Spleen (tissue), 11 donors: ENCODE measurements at regions not wholly inside any gene's neighbourhood (a gene's known extent, or its start where the extent isn't known, plus 50 kb on each side); places are given as distances from the start of the nearest gene placed in this dataset.

ENCODE experiments used
- DNase-seq: peaks from one replicate; pipeline ENCODE4 v3.0.0-alpha.2; 2020
- H3K27ac ChIP-seq, 8 donors: fragments of 200-600 bp; sonication (generic) in 7 of 8; 1 replicate in 4 of 8; 2 replicates in 4 of 8; pipeline versions ENCODE4 v1.5.0 to v1.8.0; 2016 to 2021; ENCODE audit warnings: inconsistent platforms in 4 of 8, mild to moderate bottlenecking in 4 of 8, moderate library complexity in 1 of 8
- H3K27me3 ChIP-seq, 7 donors: fragments of 200-600 bp; sonication (generic) in 6 of 7; replicated peaks in 1 of 7; 1 replicate in 4 of 7; 2 replicates in 3 of 7; pipeline versions ENCODE4 v1.5.0 to v1.8.0; 2016 to 2021; ENCODE audit warnings: inconsistent platforms in 3 of 7, mild to moderate bottlenecking in 1 of 7
- H3K36me3 ChIP-seq, 6 donors: fragments of 200-600 bp; sonication (generic) in 5 of 6; 1 replicate in 4 of 6; 2 replicates in 2 of 6; pipeline versions ENCODE4 v1.5.0 to v1.8.0; 2016 to 2021; ENCODE audit warnings: inconsistent platforms in 2 of 6
- H3K4me1 ChIP-seq, 6 donors: fragments of 200-600 bp; sonication (generic) in 5 of 6; 1 replicate in 3 of 6; 2 replicates in 3 of 6; pipeline versions ENCODE4 v1.5.0 to v1.8.0; 2016 to 2021; ENCODE audit warnings: inconsistent platforms in 3 of 6
- H3K4me3 ChIP-seq, 8 donors: fragments of 200-600 bp; sonication (generic) in 7 of 8; 1 replicate in 4 of 8; 2 replicates in 4 of 8; pipeline versions ENCODE4 v1.5.0 to v1.8.0; 2016 to 2021; ENCODE audit warnings: inconsistent platforms in 4 of 8, mild to moderate bottlenecking in 4 of 8, moderate library complexity in 2 of 8
- H3K9me3 ChIP-seq, 8 donors: fragments of 200-600 bp; sonication (generic) in 7 of 8; 1 replicate in 4 of 8; 2 replicates in 4 of 8; pipeline versions ENCODE4 v1.5.0 to v1.8.0; 2016 to 2021; ENCODE audit warnings: inconsistent platforms in 4 of 8
- POLR2A ChIP-seq, 3 donors: fragments of 450-650 bp; IDR thresholded peaks; one replicate each; pipeline ENCODE4 v1.5.1; 2017; ENCODE audit warnings: antibody characterized with exemption in 3 of 3, mild to moderate bottlenecking in 1 of 3
- POLR2AphosphoS5 ChIP-seq, 3 donors: sonication (generic); formaldehyde crosslinking; IDR thresholded peaks; one replicate each; pipeline ENCODE4 v1.5.1; 2017; ENCODE audit warnings: antibody characterized with exemption in 3 of 3
- WGBS, 5 donors: extraction: QIAGEN DNeasy Blood & Tissue Kit in 3 of 5; methylation state at CpG; one replicate each; pipeline versions ENCODE4 v1.1.5 to v1.1.7; 2013 to 2018; 5-methylcytosine and 5-hydroxymethylcytosine counted together
- intact Hi-C: fragments of 100-400 bp; cut with DNase I; formaldehyde crosslinking; loops from one replicate; pipeline ENCODE4 v1.15.0; 2023; ENCODE audit warnings: low total_unique reads
- TF ChIP-seq, protein P1 (sequence below), 11 experiments: fragments of 200-600 bp in 7 of 11; fragments of 450-650 bp in 4 of 11; sonication (generic) in 4 of 11; IDR thresholded peaks in 8 of 11; conservative IDR thresholded peaks in 3 of 11; 1 replicate in 7 of 11; 2 replicates in 4 of 11; pipeline versions ENCODE4 v1.4.0 to v1.8.0; 2016 to 2021; ENCODE audit warnings: antibody characterized with exemption in 11 of 11, inconsistent platforms in 4 of 11, mild to moderate bottlenecking in 1 of 11
- donor health status: healthy with polysubstance abuse.
- donor health status: DM: no; HTN: no; CAD: no; lungs with moderate emphysema.
- donor health status: DM: no; HTN: no; CAD: no.
- donor health status: Bipolar disorder and iron deficiency.
- donor health status: healthy.
- donor health status: DM: no; HTN: no; CAD: no.
- donor health status: DM: yes; HTN: yes; CAD: no.

GRCh38 chr2:145652036-145652435 lies 1132.1 kb upstream of the ZEB2 start:
- WGBS, 5 donors, result 80 to 93% (median 90%) methylated on average over 2 of the region's 2 CpGs
- intact Hi-C loops, result no loop called here
- Histone ChIP-seq H3K36me3 (no peaks in the 10 kb centered on the region), H3K27ac (no peak overlapping the region), H3K4me1 (no peaks in the 10 kb centered on the region), H3K9me3 (no peaks in the 10 kb centered on the region), H3K27me3 (no peaks in the 10 kb centered on the region), H3K4me3 (no peak overlapping the region)
- DNase-seq, result no peak
- no peak for TF ChIP-seq POLR2A (IDR thresholded peaks at IDR 0.05)
- TF ChIP-seq, protein P1, sequence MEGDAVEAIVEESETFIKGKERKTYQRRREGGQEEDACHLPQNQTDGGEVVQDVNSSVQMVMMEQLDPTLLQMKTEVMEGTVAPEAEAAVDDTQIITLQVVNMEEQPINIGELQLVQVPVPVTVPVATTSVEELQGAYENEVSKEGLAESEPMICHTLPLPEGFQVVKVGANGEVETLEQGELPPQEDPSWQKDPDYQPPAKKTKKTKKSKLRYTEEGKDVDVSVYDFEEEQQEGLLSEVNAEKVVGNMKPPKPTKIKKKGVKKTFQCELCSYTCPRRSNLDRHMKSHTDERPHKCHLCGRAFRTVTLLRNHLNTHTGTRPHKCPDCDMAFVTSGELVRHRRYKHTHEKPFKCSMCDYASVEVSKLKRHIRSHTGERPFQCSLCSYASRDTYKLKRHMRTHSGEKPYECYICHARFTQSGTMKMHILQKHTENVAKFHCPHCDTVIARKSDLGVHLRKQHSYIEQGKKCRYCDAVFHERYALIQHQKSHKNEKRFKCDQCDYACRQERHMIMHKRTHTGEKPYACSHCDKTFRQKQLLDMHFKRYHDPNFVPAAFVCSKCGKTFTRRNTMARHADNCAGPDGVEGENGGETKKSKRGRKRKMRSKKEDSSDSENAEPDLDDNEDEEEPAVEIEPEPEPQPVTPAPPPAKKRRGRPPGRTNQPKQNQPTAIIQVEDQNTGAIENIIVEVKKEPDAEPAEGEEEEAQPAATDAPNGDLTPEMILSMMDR (IDR thresholded peaks at IDR 0.05 in 8 of 11, conservative IDR thresholded peaks at IDR 0.05 in 3 of 11), result no peak
- no peak for TF ChIP-seq POLR2AphosphoS5 (IDR thresholded peaks at IDR 0.05)

DNA sequence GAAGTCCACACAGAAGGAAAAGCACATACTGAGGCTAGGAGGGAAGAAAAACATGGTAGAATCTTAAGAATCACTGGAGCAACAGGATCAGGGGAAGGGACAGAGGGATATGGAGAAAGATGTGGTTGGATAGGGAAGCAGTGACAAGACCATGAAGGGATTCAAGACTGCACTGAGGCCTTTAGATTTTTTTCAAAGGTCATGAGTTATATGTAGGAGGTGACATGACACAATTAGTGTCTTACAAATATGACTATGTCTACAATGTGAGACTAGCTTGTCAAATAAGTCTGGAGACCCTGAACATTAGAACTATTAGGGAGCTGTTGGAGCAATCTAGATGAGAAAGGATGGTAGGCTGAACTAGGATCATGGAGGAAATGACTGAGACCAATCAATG lies 1130.3 kb upstream of the ZEB2 start:
- Histone ChIP-seq H3K27ac (no peak overlapping the region), H3K36me3 (no peaks in the 10 kb centered on the region), H3K9me3 (no peaks in the 10 kb centered on the region), H3K4me3 (no peak overlapping the region), H3K4me1 (peaks cover 0 to 3% (median under 1%) of the 10 kb centered on the region in 6 donors), H3K27me3 (no peaks in the 10 kb centered on the region)
- no peak for DNase-seq
- no peak for TF ChIP-seq POLR2A (IDR thresholded peaks at IDR 0.05)
- TF ChIP-seq POLR2AphosphoS5 (IDR thresholded peaks at IDR 0.05), result no peak
- TF ChIP-seq, protein P1 (IDR thresholded peaks at IDR 0.05 in 8 of 11, conservative IDR thresholded peaks at IDR 0.05 in 3 of 11), result no peak
- intact Hi-C loops, result no loop called here

DNA sequence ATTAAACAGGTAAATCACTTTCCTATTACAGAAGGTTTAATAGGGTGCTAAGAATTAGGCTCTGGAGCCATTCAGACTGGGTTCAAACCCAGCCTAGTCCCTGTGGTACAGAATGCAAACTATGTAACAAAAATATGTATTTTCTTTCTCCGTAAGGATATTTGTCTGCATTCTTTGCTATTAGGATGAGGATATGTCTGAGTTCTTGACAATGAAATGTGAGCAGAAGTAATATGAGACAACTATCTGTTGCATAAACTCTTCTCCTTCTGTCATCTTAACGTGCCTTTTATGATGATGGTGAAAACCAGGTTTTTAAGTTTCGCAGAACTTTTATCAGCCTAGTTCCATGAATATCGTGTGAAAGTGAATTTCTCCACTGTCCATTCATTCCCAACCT lies 1129.1 kb upstream of the ZEB2 start:
- H3K27ac ChIP-seq, result no peak overlapping the region
- no peaks in the 10 kb centered on the region for H3K9me3 ChIP-seq
- no peaks in the 10 kb centered on the region for H3K27me3 ChIP-seq
- TF ChIP-seq POLR2AphosphoS5 (IDR thresholded peaks at IDR 0.05), result no peak
- no peak for TF ChIP-seq POLR2A (IDR thresholded peaks at IDR 0.05)
- TF ChIP-seq, protein P1 (IDR thresholded peaks at IDR 0.05 in 8 of 11, conservative IDR thresholded peaks at IDR 0.05 in 3 of 11), result no peak
- no peak for DNase-seq
- peaks cover 0 to 14% (median 8%) of the 10 kb centered on the region in 6 donors for H3K4me1 ChIP-seq
- no peaks in the 10 kb centered on the region for H3K36me3 ChIP-seq
- H3K4me3 ChIP-seq, result no peak overlapping the region
- intact Hi-C loops, result no loop called here
- WGBS, 5 donors, result 82 to 93% (median 90%) methylated on average over 4 of the region's 4 CpGs

DNA sequence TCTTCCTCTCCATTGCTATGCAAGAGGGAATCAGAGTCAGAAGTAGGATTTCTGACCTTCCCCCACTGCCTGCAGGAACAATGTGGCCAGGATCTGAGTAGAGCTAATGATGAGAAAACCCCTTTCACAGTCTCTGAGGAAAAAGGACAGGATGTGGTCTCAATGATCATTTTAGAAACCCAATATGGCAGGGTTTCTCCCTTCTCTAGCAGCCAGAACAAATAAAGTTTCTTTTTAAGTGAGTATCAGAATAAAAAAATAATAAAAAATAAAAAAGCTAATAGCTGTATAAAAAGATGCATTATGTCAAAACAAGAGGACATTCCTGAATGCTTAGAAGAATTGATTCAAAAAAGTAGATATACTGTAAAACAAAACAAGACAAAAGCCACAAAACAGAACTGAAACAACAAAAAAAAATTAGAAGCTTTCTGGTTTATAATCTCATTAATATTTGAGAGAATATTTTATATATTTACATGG lies 1124.9 kb upstream of the ZEB2 start:
- TF ChIP-seq POLR2A (IDR thresholded peaks at IDR 0.05) (no peak), POLR2AphosphoS5 (IDR thresholded peaks at IDR 0.05) (no peak)
- TF ChIP-seq, protein P1 (IDR thresholded peaks at IDR 0.05 in 8 of 11, conservative IDR thresholded peaks at IDR 0.05 in 3 of 11), result no peak
- Histone ChIP-seq H3K4me1 (peaks cover 0 to 24% (median 8%) of the 10 kb centered on the region in 6 donors), H3K36me3 (no peaks in the 10 kb centered on the region), H3K27me3 (no peaks in the 10 kb centered on the region), H3K4me3 (no peak overlapping the region), H3K27ac (no peak overlapping the region), H3K9me3 (no peaks in the 10 kb centered on the region)
- no peak for DNase-seq
- intact Hi-C loops, result no loop called here
